ENCODE measurements at regions not wholly inside any gene's neighbourhood (a gene's known extent, or its start where the extent isn't known, plus 50 kb on each side); places are given as distances from the start of the nearest gene placed in this dataset.

DNA sequence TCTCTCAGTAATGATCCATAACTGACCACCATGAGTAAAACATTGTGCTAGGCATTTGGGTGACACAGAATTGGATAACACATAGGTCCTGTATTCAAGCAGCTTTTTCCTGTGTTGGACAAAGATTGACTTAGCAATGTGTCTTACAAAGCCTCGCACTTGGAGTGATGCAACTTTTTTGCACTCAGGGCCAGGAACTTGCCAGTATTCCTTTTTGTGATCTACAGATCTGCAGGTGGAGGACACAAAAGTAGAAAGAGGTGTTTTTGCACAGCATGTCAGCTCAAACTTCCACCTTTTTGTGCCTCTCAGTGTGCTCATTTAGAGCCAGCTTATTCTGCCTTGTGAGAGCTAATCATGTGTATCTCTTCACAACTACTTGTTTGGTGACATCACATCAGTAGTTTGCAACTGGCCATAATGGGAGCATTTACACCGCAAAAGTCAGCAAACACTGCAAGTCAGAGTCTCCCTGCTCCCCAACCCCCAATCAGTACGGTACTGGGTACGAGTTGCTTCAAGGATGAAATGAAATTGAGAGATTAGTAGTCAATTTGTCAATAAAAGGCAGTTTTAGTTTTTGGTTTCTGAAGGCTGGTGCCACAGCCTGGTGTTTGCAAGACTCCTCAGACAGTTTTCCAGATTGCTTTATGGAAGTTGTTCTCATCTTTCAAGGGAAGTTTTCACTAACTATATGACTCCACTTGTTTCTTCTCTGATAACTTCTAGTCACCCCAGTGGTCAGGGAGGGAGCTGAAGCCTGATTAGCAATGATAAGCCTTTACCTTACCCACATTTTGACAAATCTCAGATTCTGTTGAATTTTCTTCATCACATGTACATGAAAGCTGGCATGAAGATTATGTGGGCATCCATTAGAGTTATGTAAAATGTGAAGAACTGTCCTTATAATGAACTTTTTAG lies 149.1 kb downstream of the PDCD6IP start:
- TF ChIP-seq, protein P1, sequence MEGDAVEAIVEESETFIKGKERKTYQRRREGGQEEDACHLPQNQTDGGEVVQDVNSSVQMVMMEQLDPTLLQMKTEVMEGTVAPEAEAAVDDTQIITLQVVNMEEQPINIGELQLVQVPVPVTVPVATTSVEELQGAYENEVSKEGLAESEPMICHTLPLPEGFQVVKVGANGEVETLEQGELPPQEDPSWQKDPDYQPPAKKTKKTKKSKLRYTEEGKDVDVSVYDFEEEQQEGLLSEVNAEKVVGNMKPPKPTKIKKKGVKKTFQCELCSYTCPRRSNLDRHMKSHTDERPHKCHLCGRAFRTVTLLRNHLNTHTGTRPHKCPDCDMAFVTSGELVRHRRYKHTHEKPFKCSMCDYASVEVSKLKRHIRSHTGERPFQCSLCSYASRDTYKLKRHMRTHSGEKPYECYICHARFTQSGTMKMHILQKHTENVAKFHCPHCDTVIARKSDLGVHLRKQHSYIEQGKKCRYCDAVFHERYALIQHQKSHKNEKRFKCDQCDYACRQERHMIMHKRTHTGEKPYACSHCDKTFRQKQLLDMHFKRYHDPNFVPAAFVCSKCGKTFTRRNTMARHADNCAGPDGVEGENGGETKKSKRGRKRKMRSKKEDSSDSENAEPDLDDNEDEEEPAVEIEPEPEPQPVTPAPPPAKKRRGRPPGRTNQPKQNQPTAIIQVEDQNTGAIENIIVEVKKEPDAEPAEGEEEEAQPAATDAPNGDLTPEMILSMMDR (IDR thresholded peaks at IDR 0.05; ENCODE audit: low read depth, low read length), result no peak
- H3K27me3 ChIP-seq, result no peaks in the 10 kb centered on the region
- DNase-seq (ENCODE audit: low read depth in 1 of 2, low spot score in 1 of 2), result no peak

DNA sequence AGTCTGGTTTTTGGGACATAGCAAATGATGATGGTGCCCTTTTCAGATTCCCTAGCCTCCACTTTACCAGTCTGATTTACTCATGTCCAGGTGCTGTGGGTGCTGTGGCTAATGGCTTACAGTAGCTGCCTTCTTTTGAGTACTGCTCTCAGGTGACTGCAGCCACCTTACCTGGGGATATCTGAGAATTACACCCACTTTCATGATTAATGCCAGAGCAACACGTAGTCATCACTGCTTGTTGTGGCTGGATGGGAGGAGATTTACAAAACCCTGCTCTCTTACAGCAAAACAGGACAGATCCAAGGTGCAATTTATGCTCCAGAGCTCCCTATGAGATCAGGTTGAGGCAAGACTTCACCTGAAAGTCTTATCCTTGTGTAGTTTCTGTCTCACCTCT lies 150.6 kb downstream of the PDCD6IP start:
- Histone ChIP-seq H3K4me1 (ENCODE audit: low read depth) (no peaks in the 10 kb centered on the region), H3K9me3 (ENCODE audit: low read depth) (no peaks in the 10 kb centered on the region), H3K36me3 (no peaks in the 10 kb centered on the region), H3K27me3 (no peaks in the 10 kb centered on the region), H3K4me3 (no peak overlapping the region), H3K27ac (no peak overlapping the region)
- TF ChIP-seq, protein P1 (IDR thresholded peaks at IDR 0.05; ENCODE audit: low read depth, low read length), result no peak
- no peak for DNase-seq (ENCODE audit: low read depth in 1 of 2, low spot score in 1 of 2)

More for the DNA sequence above, 149.1 kb downstream of the PDCD6IP start:
- Histone ChIP-seq H3K4me3 (no peak overlapping the region), H3K36me3 (no peaks in the 10 kb centered on the region), H3K4me1 (ENCODE audit: low read depth) (peaks cover 5% of the 10 kb centered on the region), H3K9me3 (ENCODE audit: low read depth) (no peaks in the 10 kb centered on the region), H3K27ac (no peak overlapping the region)

DNA sequence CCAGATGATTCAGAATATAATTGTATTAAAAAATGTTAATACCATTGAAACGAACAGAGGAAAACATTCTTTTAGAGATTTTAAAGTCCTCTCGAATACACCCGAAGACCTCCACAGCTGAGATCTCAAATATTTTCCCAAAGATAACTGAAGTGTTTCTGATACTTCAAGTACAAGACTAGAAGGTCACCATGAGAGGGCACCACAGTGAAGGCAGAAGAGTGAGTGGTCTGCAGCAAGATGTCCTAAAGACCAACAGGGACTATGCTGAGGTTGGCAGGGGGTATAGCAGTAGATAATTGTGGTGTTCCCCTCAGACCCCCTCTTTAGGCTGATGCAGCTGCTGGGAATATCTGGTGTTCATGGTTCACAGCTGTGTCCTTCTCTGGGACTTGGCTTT lies 156.5 kb downstream of the PDCD6IP start:
- Histone ChIP-seq H3K9me3 (ENCODE audit: low read depth) (no peaks in the 10 kb centered on the region), H3K4me1 (ENCODE audit: low read depth) (no peaks in the 10 kb centered on the region), H3K27ac (no peak overlapping the region), H3K4me3 (no peak overlapping the region), H3K27me3 (no peaks in the 10 kb centered on the region), H3K36me3 (no peaks in the 10 kb centered on the region)
- TF ChIP-seq, protein P1 (IDR thresholded peaks at IDR 0.05; ENCODE audit: low read depth, low read length), result peak; percentile 32
- peak; percentile 11 to 35 for DNase-seq (ENCODE audit: low read depth in 1 of 2, low spot score in 1 of 2)

DNA sequence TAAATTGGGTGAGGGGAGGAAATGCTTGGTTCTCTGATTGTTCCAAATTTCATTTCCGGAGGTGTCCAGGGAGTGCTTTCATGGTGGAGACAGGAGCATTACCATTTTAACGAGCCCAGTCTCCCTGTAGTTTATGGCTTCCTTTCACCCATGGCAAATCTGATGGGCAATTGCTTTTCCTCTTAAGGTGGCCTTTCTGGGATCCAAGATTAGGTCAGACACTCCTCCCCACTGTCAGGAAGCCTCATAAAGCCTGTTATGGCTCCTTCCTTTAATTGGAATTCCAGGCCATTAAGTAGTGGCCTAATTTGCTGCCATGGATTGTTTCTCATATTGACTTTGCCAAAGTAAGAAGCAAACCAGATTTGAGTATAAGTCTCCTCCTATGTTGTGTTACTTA lies 157.8 kb downstream of the PDCD6IP start:
- Histone ChIP-seq H3K27ac (no peak overlapping the region), H3K36me3 (no peaks in the 10 kb centered on the region), H3K4me1 (ENCODE audit: low read depth) (no peaks in the 10 kb centered on the region), H3K9me3 (ENCODE audit: low read depth) (no peaks in the 10 kb centered on the region), H3K27me3 (no peaks in the 10 kb centered on the region), H3K4me3 (no peak overlapping the region)
- TF ChIP-seq, protein P1 (IDR thresholded peaks at IDR 0.05; ENCODE audit: low read depth, low read length), result no peak
- no peak for DNase-seq (ENCODE audit: low read depth in 1 of 2, low spot score in 1 of 2)

DNA sequence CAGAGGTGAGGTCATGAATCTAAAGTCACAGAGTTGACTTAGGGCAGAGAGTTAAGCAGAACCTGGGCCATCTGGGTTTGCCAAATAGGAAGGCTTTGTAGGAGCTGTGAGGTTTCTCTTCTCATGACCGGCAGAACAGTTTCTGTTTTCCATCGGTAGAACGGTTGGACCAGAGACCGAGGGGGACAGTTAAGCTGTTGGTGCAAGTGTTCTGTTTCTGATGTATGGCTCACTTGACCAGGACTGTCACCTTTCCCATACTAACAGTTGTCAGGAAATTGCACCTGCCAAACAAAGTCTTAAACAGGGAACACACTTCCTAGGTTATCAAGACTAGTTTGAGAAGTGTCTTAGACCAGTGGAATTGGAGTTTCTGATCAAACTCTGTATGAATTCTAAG lies 158.3 kb downstream of the PDCD6IP start:
- Histone ChIP-seq H3K9me3 (ENCODE audit: low read depth) (no peaks in the 10 kb centered on the region), H3K36me3 (no peaks in the 10 kb centered on the region), H3K4me1 (ENCODE audit: low read depth) (no peaks in the 10 kb centered on the region), H3K4me3 (no peak overlapping the region), H3K27me3 (no peaks in the 10 kb centered on the region), H3K27ac (no peak overlapping the region)
- DNase-seq (ENCODE audit: low read depth in 1 of 2, low spot score in 1 of 2), result no peak
- TF ChIP-seq, protein P1 (IDR thresholded peaks at IDR 0.05; ENCODE audit: low read depth, low read length), result no peak

Data from cardiac muscle cell (in vitro differentiated cells and primary cell).